H9 (cell line): ENCODE measurements at regions not wholly inside any gene's neighbourhood (a gene's known extent, or its start where the extent isn't known, plus 50 kb on each side); places are given as distances from the start of the nearest gene placed in this dataset.

ENCODE experiments used
- DNase-seq: peaks from one replicate; pipeline ENCODE4 v3.0.0-alpha.2; 2017
- H2AFZ ChIP-seq: one replicate; pipeline ENCODE4 v1.6.1; 2013; ENCODE audit warnings: mild to moderate bottlenecking, low read length, control low read depth, moderate library complexity
- H2AK5ac ChIP-seq: 2 replicates; pipeline ENCODE4 v1.6.1; 2013; ENCODE audit warnings: low read length, control low read depth, mixed read lengths; ENCODE audit not compliant: insufficient read length
- H2BK120ac ChIP-seq: one replicate; pipeline ENCODE4 v1.6.1; 2013; ENCODE audit warnings: low read depth, mild to moderate bottlenecking, low read length, control low read depth, inconsistent platforms; ENCODE audit not compliant: poor library complexity, severe bottlenecking
- H2BK12ac ChIP-seq: 2 replicates; pipeline ENCODE4 v1.6.1; 2013; ENCODE audit warnings: low read length, control low read depth, mixed read lengths, low read depth; ENCODE audit not compliant: insufficient read length
- H2BK15ac ChIP-seq: 2 replicates; pipeline ENCODE4 v1.6.1; 2013; ENCODE audit warnings: low read depth, low read length, control low read depth
- H2BK20ac ChIP-seq: one replicate; pipeline ENCODE4 v1.6.1; 2013; ENCODE audit warnings: low read depth, mild to moderate bottlenecking, low read length, control low read depth, inconsistent platforms; ENCODE audit not compliant: poor library complexity, severe bottlenecking
- H2BK5ac ChIP-seq: 2 replicates; pipeline ENCODE4 v1.6.1; 2013; ENCODE audit warnings: low read length, control low read depth, mixed read lengths; ENCODE audit not compliant: insufficient read length
- H3K14ac ChIP-seq: 2 replicates; pipeline ENCODE4 v1.6.1; 2013; ENCODE audit warnings: low read length, control low read depth; ENCODE audit not compliant: insufficient read depth
- H3K18ac ChIP-seq: 2 replicates; pipeline ENCODE4 v1.6.1; 2013; ENCODE audit warnings: low read depth, mild to moderate bottlenecking, mixed read lengths, low read length, control low read depth; ENCODE audit not compliant: insufficient read length
- H3K23ac ChIP-seq: 2 replicates; pipeline ENCODE4 v1.6.1; 2013; ENCODE audit warnings: low read length, control low read depth, mixed read lengths, low read depth; ENCODE audit not compliant: insufficient read length
- H3K23me2 ChIP-seq: 2 replicates; pipeline ENCODE4 v1.6.1; 2013; ENCODE audit warnings: low read depth, mild to moderate bottlenecking, mixed read lengths, low read length, control low read depth; ENCODE audit not compliant: insufficient read length, poor library complexity, severe bottlenecking
- H3K27ac ChIP-seq: 2 replicates; pipeline ENCODE4 v1.5.1; 2013; ENCODE audit warnings: low read length, control low read depth, mixed read lengths, low read depth; ENCODE audit not compliant: insufficient read length
- H3K27me3 ChIP-seq: 2 replicates; pipeline ENCODE4 v1.6.1; 2013; ENCODE audit warnings: low read length, control low read depth, inconsistent platforms; ENCODE audit not compliant: insufficient read depth
- H3K4ac ChIP-seq: 2 replicates; pipeline ENCODE4 v1.6.1; 2013; ENCODE audit warnings: low read depth, mild to moderate bottlenecking, control low read depth, inconsistent platforms, low read length, moderate library complexity
- H3K4me1 ChIP-seq: 2 replicates; pipeline ENCODE4 v1.6.1; 2013; ENCODE audit warnings: low read length, control low read depth, inconsistent platforms; ENCODE audit not compliant: insufficient read depth
- H3K4me2 ChIP-seq: 2 replicates; pipeline ENCODE4 v1.6.1; 2013; ENCODE audit warnings: low read length, control low read depth, mixed read lengths; ENCODE audit not compliant: insufficient read length, insufficient read depth
- H3K56ac ChIP-seq: 2 replicates; pipeline ENCODE4 v1.6.1; 2013; ENCODE audit warnings: low read depth, mild to moderate bottlenecking, mixed read lengths, low read length, control low read depth; ENCODE audit not compliant: insufficient read length
- H3K79me1 ChIP-seq: 2 replicates; pipeline ENCODE4 v1.6.1; 2013; ENCODE audit warnings: low read depth, mild to moderate bottlenecking, moderate library complexity, low read length, control low read depth, inconsistent platforms; ENCODE audit not compliant: insufficient read depth, poor library complexity, severe bottlenecking
- H3K79me2 ChIP-seq: 2 replicates; pipeline ENCODE4 v1.6.1; 2013; ENCODE audit warnings: low read length, control low read depth, inconsistent platforms; ENCODE audit not compliant: insufficient read depth
- H3K9ac ChIP-seq: 2 replicates; pipeline ENCODE4 v1.6.1; 2013; ENCODE audit warnings: low read length, control low read depth, mixed read lengths; ENCODE audit not compliant: insufficient read length; ENCODE audit errors: extremely low read depth
- H3K9me3 ChIP-seq: one replicate; pipeline ENCODE4 v1.6.1; 2013; ENCODE audit warnings: low read depth, low read length, inconsistent platforms; ENCODE audit not compliant: control insufficient read depth
- H3T11ph ChIP-seq: one replicate; pipeline ENCODE4 v1.6.1; 2013; ENCODE audit warnings: mild to moderate bottlenecking, low read length, control low read depth, inconsistent platforms
- H4K20me1 ChIP-seq: one replicate; pipeline ENCODE4 v1.6.1; 2013; ENCODE audit not compliant: control insufficient read depth, insufficient read length, insufficient read depth
- H4K5ac ChIP-seq: 2 replicates; pipeline ENCODE4 v1.6.1; 2013; ENCODE audit warnings: low read depth, mild to moderate bottlenecking, mixed read lengths, low read length, control low read depth; ENCODE audit not compliant: insufficient read length
- H4K8ac ChIP-seq: replicated peaks from 2 replicates; pipeline ENCODE4 v1.6.1; 2013; ENCODE audit warnings: low read length, control low read depth, mixed read lengths, low read depth; ENCODE audit not compliant: insufficient read length
- H4K91ac ChIP-seq: 2 replicates; pipeline ENCODE4 v1.6.1; 2013; ENCODE audit warnings: low read depth, mild to moderate bottlenecking, moderate library complexity, mixed read lengths, low read length, control low read depth; ENCODE audit not compliant: insufficient read length
- H3K27ac Mint-ChIP-seq, 3 experiments: 2 replicates in 2 of 3; 3 replicates in 1 of 3; pipeline ENCODE4 v1.8.0; 2020 to 2021; ENCODE audit warnings: mixed read lengths in 3 of 3, mild to moderate bottlenecking in 1 of 3, moderate library complexity in 1 of 3
- H3K27me3 Mint-ChIP-seq: 2 replicates; pipeline ENCODE4 v1.8.0; 2021; ENCODE audit warnings: low read depth, mild to moderate bottlenecking, moderate library complexity, mixed read lengths
- H3K36me3 Mint-ChIP-seq, 3 experiments: 2 replicates in 2 of 3; 3 replicates in 1 of 3; pipeline ENCODE4 v1.8.0; 2020 to 2021; ENCODE audit warnings: low read depth in 3 of 3, mixed read lengths in 3 of 3; ENCODE audit not compliant: insufficient read depth in 1 of 3
- H3K4me1 Mint-ChIP-seq, 2 experiments: 2 replicates each; pipeline ENCODE4 v1.8.0; 2020; ENCODE audit warnings: mixed read lengths in 2 of 2
- H3K4me3 Mint-ChIP-seq, 2 experiments: 2 replicates in 1 of 2; 3 replicates in 1 of 2; pipeline ENCODE4 v1.8.0; 2020 to 2021; ENCODE audit warnings: mild to moderate bottlenecking in 2 of 2, mixed read lengths in 2 of 2, moderate library complexity in 1 of 2
- H3K9me3 Mint-ChIP-seq, 2 experiments: 2 replicates in 1 of 2; 3 replicates in 1 of 2; pipeline ENCODE4 v1.8.0; 2020; ENCODE audit warnings: mild to moderate bottlenecking in 2 of 2, mixed read lengths in 2 of 2, moderate library complexity in 1 of 2
- WGBS: extraction: QIAGEN DNeasy Blood & Tissue Kit; methylation state at CpG from one replicate; pipeline ENCODE4 v1.1.7; 2013; ENCODE audit warnings: missing lambda C conversion rate, low lambda C conversion rate, mixed read lengths; ENCODE audit not compliant: insufficient read length; ENCODE audit errors: extremely low coverage; 5-methylcytosine and 5-hydroxymethylcytosine counted together
- TF ChIP-seq, protein P1 (sequence below): fragments of 200-600 bp; sonication (generic); conservative IDR thresholded peaks from 3 replicates; pipeline ENCODE4 v1.8.0; 2021; ENCODE audit warnings: antibody characterized with exemption, mild to moderate bottlenecking

DNA sequence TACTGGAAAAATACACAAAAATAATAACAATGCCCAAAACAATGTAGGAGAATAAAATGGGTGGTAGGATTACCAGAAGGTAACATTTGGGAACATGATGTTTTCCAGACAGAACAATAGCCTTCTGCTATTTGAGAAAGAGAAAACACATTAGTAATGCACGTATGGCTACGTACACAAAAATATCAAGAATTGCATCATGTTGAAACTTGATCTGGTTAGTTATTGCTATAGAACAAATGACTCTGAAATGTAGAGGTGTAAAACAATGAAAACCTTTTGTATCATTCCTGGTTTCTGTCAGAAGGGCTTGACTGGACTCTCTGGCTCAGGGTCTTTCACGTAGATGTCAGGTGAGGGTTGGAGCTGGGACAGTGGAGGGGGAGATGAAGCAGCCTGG is 1040.0 kb downstream of the FAT4 start:
- no CpG with 5 or more reads among the region's 3 CpGs for WGBS
- Histone ChIP-seq H3K23me2 (no peaks in the 10 kb centered on the region), H3K9ac (no peak overlapping the region), H2AFZ (no peak overlapping the region), H3K18ac (no peak overlapping the region), H3K4me1 (no peaks in the 10 kb centered on the region; the same call in 1 of the 2 replicates), H3K79me1 (no peaks in the 10 kb centered on the region), H2BK120ac (no peak overlapping the region), H3K79me2 (no peaks in the 10 kb centered on the region), H3K4me2 (no peak overlapping the region), H4K8ac (no peak overlapping the region), H2BK5ac (no peak overlapping the region), H2BK12ac (no peak overlapping the region), H3K27ac (no peak overlapping the region), H2BK15ac (no peak overlapping the region), H2BK20ac (no peak overlapping the region), H2AK5ac (no peak overlapping the region), H4K20me1 (no peaks in the 10 kb centered on the region), H3K23ac (no peak overlapping the region), H3T11ph (no peak overlapping the region), H3K56ac (no peak overlapping the region), H3K27me3 (no peaks in the 10 kb centered on the region), H3K14ac (no peak overlapping the region), H3K9me3 (no peaks in the 10 kb centered on the region), H4K5ac (no peak overlapping the region), H3K4ac (no peak overlapping the region), H4K91ac (no peak overlapping the region)
- TF ChIP-seq, protein P1, sequence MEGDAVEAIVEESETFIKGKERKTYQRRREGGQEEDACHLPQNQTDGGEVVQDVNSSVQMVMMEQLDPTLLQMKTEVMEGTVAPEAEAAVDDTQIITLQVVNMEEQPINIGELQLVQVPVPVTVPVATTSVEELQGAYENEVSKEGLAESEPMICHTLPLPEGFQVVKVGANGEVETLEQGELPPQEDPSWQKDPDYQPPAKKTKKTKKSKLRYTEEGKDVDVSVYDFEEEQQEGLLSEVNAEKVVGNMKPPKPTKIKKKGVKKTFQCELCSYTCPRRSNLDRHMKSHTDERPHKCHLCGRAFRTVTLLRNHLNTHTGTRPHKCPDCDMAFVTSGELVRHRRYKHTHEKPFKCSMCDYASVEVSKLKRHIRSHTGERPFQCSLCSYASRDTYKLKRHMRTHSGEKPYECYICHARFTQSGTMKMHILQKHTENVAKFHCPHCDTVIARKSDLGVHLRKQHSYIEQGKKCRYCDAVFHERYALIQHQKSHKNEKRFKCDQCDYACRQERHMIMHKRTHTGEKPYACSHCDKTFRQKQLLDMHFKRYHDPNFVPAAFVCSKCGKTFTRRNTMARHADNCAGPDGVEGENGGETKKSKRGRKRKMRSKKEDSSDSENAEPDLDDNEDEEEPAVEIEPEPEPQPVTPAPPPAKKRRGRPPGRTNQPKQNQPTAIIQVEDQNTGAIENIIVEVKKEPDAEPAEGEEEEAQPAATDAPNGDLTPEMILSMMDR: no peak
- H3K4me3 Mint-ChIP-seq: no peak overlapping the region
- peak overlapping the region in 1 of 3 experiments; percentile 59; a peak in 1 of 7 replicates for H3K27ac Mint-ChIP-seq
- peaks cover 0 to 3% of the 10 kb centered on the region in 2 experiments for H3K4me1 Mint-ChIP-seq
- no peaks in the 10 kb centered on the region for H3K27me3 Mint-ChIP-seq
- no peaks in the 10 kb centered on the region for H3K36me3 Mint-ChIP-seq
- no peaks in the 10 kb centered on the region for H3K9me3 Mint-ChIP-seq
- DNase-seq: no peak
